Transverse colon (tissue), 3 donors: ENCODE measurements at regions not wholly inside any gene's neighbourhood (a gene's known extent, or its start where the extent isn't known, plus 50 kb on each side); places are given as distances from the start of the nearest gene placed in this dataset.

Experiments used
- CTCF ChIP-seq, 5 experiments: fragments of 200-600 bp in 3 of 5; fragments of 450-650 bp in 2 of 5; sonication (generic) in 3 of 5; IDR thresholded peaks; 1 replicate in 2 of 5; 2 replicates in 3 of 5; pipeline ENCODE4 v1.5.1; 2016 to 2017; ENCODE audit warnings: antibody characterized with exemption in 5 of 5, inconsistent platforms in 3 of 5, mild to moderate bottlenecking in 2 of 5, moderate library complexity in 1 of 5
- POLR2A ChIP-seq: fragments of 450-650 bp; IDR thresholded peaks from one replicate; pipeline ENCODE4 v1.6.1; 2016; ENCODE audit warnings: antibody characterized with exemption, mild to moderate bottlenecking, moderate library complexity

GRCh38 chr20:6579417-6579816, 188.1 kb upstream of the BMP2 start:
- no peak for TF ChIP-seq CTCF (IDR thresholded peaks at IDR 0.05)
- TF ChIP-seq POLR2A, result no peak
